ENCODE measurements at regions not wholly inside any gene's neighbourhood (a gene's known extent, or its start where the extent isn't known, plus 50 kb on each side); places are given as distances from the start of the nearest gene placed in this dataset.

- Histone ChIP-seq H3K27ac (ENCODE audit: low read depth, low read length) (no peak overlapping the region), H3K27me3 (ENCODE audit: insufficient read depth, low read length) (peaks cover 16% of the 10 kb centered on the region), H3K4me3 (ENCODE audit: low read length) (no peak overlapping the region), H3K9ac (ENCODE audit: low read depth, low read length) (no peak overlapping the region), H3K4me1 (ENCODE audit: insufficient read depth, low read length) (no peaks in the 10 kb centered on the region), H3K9me3 (ENCODE audit: insufficient read depth, low read depth, low read length) (no peaks in the 10 kb centered on the region), H3K36me3 (ENCODE audit: insufficient read depth, low read length) (no peaks in the 10 kb centered on the region)
- 83% methylated on average over 20 of the region's 20 CpGs for WGBS
These were observed 215.1 kb downstream of the ERMARD start for GRCh38 chr6:169966312-169967181.

GRCh38 chr6:169965657-169966311 lies 214.4 kb downstream of the ERMARD start:
- Histone ChIP-seq H3K36me3 (ENCODE audit: insufficient read depth, low read length) (no peaks in the 10 kb centered on the region), H3K4me1 (ENCODE audit: insufficient read depth, low read length) (no peaks in the 10 kb centered on the region), H3K9ac (ENCODE audit: low read depth, low read length) (no peak overlapping the region), H3K27me3 (ENCODE audit: insufficient read depth, low read length) (peaks cover 22% of the 10 kb centered on the region), H3K4me3 (ENCODE audit: low read length) (no peak overlapping the region), H3K27ac (ENCODE audit: low read depth, low read length) (no peak overlapping the region), H3K9me3 (ENCODE audit: insufficient read depth, low read depth, low read length) (no peaks in the 10 kb centered on the region)
- 91% methylated on average over 25 of the region's 25 CpGs for WGBS

- WGBS = 73% methylated on average over 5 of the region's 6 CpGs
- H3K27ac ChIP-seq (ENCODE audit: low read depth, low read length) = no peak overlapping the region
- no peaks in the 10 kb centered on the region for H3K4me1 ChIP-seq (ENCODE audit: insufficient read depth, low read length)
- peaks cover 22% of the 10 kb centered on the region for H3K27me3 ChIP-seq (ENCODE audit: insufficient read depth, low read length)
- H3K9ac ChIP-seq (ENCODE audit: low read depth, low read length) = no peak overlapping the region
- H3K4me3 ChIP-seq (ENCODE audit: low read length) = no peak overlapping the region
- no peaks in the 10 kb centered on the region for H3K36me3 ChIP-seq (ENCODE audit: insufficient read depth, low read length)
- H3K9me3 ChIP-seq (ENCODE audit: insufficient read depth, low read depth, low read length) = no peaks in the 10 kb centered on the region
These were observed 213.8 kb downstream of the ERMARD start for GRCh38 chr6:169965239-169965638.

GRCh38 chr6:169964486-169965180 lies 213.2 kb downstream of the ERMARD start:
- no peaks in the 10 kb centered on the region for H3K4me1 ChIP-seq (ENCODE audit: insufficient read depth, low read length)

GRCh38 chr6:169963581-169964297 lies 212.3 kb downstream of the ERMARD start:
- no peak overlapping the region for H3K27ac ChIP-seq (ENCODE audit: low read depth, low read length)
- no peak overlapping the region for H3K9ac ChIP-seq (ENCODE audit: low read depth, low read length)
- no peaks in the 10 kb centered on the region for H3K36me3 ChIP-seq (ENCODE audit: insufficient read depth, low read length)
- peaks cover 22% of the 10 kb centered on the region for H3K27me3 ChIP-seq (ENCODE audit: insufficient read depth, low read length)
- 96% methylated on average over 54 of the region's 55 CpGs for WGBS
- H3K4me3 ChIP-seq (ENCODE audit: low read length) = no peak overlapping the region
- H3K9me3 ChIP-seq (ENCODE audit: insufficient read depth, low read depth, low read length) = no peaks in the 10 kb centered on the region
- H3K4me1 ChIP-seq (ENCODE audit: insufficient read depth, low read length) = no peaks in the 10 kb centered on the region

More at GRCh38 chr6:169964486-169965180, 213.2 kb downstream of the ERMARD start:
- no peak overlapping the region for H3K27ac ChIP-seq (ENCODE audit: low read depth, low read length)
- H3K36me3 ChIP-seq (ENCODE audit: insufficient read depth, low read length) = no peaks in the 10 kb centered on the region
- 93% methylated on average over 9 of the region's 9 CpGs for WGBS
- H3K9ac ChIP-seq (ENCODE audit: low read depth, low read length) = no peak overlapping the region
- no peaks in the 10 kb centered on the region for H3K9me3 ChIP-seq (ENCODE audit: insufficient read depth, low read depth, low read length)
- no peak overlapping the region for H3K4me3 ChIP-seq (ENCODE audit: low read length)
- peaks cover 22% of the 10 kb centered on the region for H3K27me3 ChIP-seq (ENCODE audit: insufficient read depth, low read length)

GRCh38 chr6:169962604-169963469 lies 211.4 kb downstream of the ERMARD start:
- 92% methylated on average over 44 of the region's 44 CpGs for WGBS
- no peaks in the 10 kb centered on the region for H3K4me1 ChIP-seq (ENCODE audit: insufficient read depth, low read length)

GRCh38 chr6:169961772-169962561 lies 210.5 kb downstream of the ERMARD start:
- peak overlapping the region; percentile 52 for H3K4me3 ChIP-seq (ENCODE audit: low read length)
- WGBS = 8% methylated on average over 75 of the region's 75 CpGs
- peaks cover 22% of the 10 kb centered on the region for H3K27me3 ChIP-seq (ENCODE audit: insufficient read depth, low read length)
- no peaks in the 10 kb centered on the region for H3K4me1 ChIP-seq (ENCODE audit: insufficient read depth, low read length)
- no peak overlapping the region for H3K27ac ChIP-seq (ENCODE audit: low read depth, low read length)
- no peaks in the 10 kb centered on the region for H3K9me3 ChIP-seq (ENCODE audit: insufficient read depth, low read depth, low read length)
- H3K9ac ChIP-seq (ENCODE audit: low read depth, low read length) = peak overlapping the region; percentile 47
- no peaks in the 10 kb centered on the region for H3K36me3 ChIP-seq (ENCODE audit: insufficient read depth, low read length)

More at GRCh38 chr6:169962604-169963469, 211.4 kb downstream of the ERMARD start:
- H3K9ac ChIP-seq (ENCODE audit: low read depth, low read length) = peak overlapping the region; percentile 47; the same call in 1 of the 2 replicates
- peak overlapping the region; percentile 52; the same call in 1 of the 2 replicates for H3K4me3 ChIP-seq (ENCODE audit: low read length)
- peaks cover 22% of the 10 kb centered on the region for H3K27me3 ChIP-seq (ENCODE audit: insufficient read depth, low read length)
- no peaks in the 10 kb centered on the region for H3K9me3 ChIP-seq (ENCODE audit: insufficient read depth, low read depth, low read length)
- H3K36me3 ChIP-seq (ENCODE audit: insufficient read depth, low read length) = no peaks in the 10 kb centered on the region
- H3K27ac ChIP-seq (ENCODE audit: low read depth, low read length) = no peak overlapping the region

GRCh38 chr6:169960886-169961611 lies 209.6 kb downstream of the ERMARD start:
- Histone ChIP-seq H3K27me3 (ENCODE audit: insufficient read depth, low read length) (peaks cover 22% of the 10 kb centered on the region), H3K9ac (ENCODE audit: low read depth, low read length) (no peak overlapping the region), H3K36me3 (ENCODE audit: insufficient read depth, low read length) (no peaks in the 10 kb centered on the region), H3K27ac (ENCODE audit: low read depth, low read length) (no peak overlapping the region), H3K4me3 (ENCODE audit: low read length) (no peak overlapping the region), H3K4me1 (ENCODE audit: insufficient read depth, low read length) (no peaks in the 10 kb centered on the region), H3K9me3 (ENCODE audit: insufficient read depth, low read depth, low read length) (no peaks in the 10 kb centered on the region)
- WGBS = 88% methylated on average over 12 of the region's 12 CpGs

- WGBS = 88% methylated on average over 10 of the region's 10 CpGs
- no peaks in the 10 kb centered on the region for H3K36me3 ChIP-seq (ENCODE audit: insufficient read depth, low read length)
- H3K9ac ChIP-seq (ENCODE audit: low read depth, low read length) = no peak overlapping the region
- peaks cover 22% of the 10 kb centered on the region for H3K27me3 ChIP-seq (ENCODE audit: insufficient read depth, low read length)
- H3K4me3 ChIP-seq (ENCODE audit: low read length) = no peak overlapping the region
- no peaks in the 10 kb centered on the region for H3K4me1 ChIP-seq (ENCODE audit: insufficient read depth, low read length)
- H3K27ac ChIP-seq (ENCODE audit: low read depth, low read length) = no peak overlapping the region
- H3K9me3 ChIP-seq (ENCODE audit: insufficient read depth, low read depth, low read length) = no peaks in the 10 kb centered on the region
These were observed 209.1 kb downstream of the ERMARD start for GRCh38 chr6:169960521-169960885.

All from HUES64 (cell line).